ENCODE measurements at regions not wholly inside any gene's neighbourhood (a gene's known extent, or its start where the extent isn't known, plus 50 kb on each side); places are given as distances from the start of the nearest gene placed in this dataset.
"Not testable (repeated sequence)": the region's sequence is repeated elsewhere in the genome, so short reads cannot be mapped to it uniquely, and the experiment has no call there.

DNA sequence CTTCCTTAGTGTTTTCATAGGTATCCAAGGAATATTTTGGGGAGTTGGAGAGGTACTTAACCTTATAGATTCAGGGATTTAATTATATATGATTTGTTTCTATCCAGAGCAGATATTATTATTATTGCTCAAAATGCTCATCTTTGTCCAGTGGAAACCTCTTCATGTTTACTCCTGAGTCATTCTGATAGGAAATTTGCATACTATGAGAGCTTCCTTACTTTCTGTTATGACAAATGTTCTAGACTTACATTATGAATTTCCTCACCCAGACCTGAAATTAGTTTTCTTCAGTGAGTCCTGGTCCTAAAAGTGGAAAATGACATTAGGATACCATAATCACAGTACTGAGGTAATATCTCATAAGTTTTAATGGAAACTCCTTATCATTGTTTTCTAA lies 57.5 kb upstream of the PLPPR5 start:
- no peak for DNase-seq (ENCODE audit: low spot score)

- DNase-seq (ENCODE audit: low spot score) = no peak
Measured at GRCh38 chr1:99069146-99069545, 64.5 kb upstream of the PLPPR5 start.

- not testable (repeated sequence) for DNase-seq (ENCODE audit: low spot score)
Measured at GRCh38 chr1:99078529-99078928, 73.9 kb upstream of the PLPPR5 start.

DNA sequence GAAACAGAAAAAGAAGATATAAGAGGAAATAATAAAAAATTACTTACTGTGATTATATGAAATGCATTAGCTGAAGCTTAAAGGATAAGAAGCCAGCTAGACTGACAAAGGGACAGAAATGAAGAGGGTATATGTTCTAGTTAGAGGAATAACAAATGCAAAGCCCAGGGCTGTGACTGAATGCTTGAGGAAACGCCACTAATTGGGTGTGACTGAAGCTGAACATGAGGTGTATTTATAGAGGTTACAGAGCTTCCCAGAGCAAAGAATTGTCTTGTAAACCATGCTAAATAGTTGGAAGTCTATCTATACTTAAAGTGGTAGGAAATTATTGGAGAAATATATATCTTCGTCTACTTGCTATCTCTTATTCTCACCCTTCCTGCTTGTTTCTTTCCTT lies 77.7 kb upstream of the PLPPR5 start:
- no peak for DNase-seq (ENCODE audit: low spot score)

- DNase-seq (ENCODE audit: low spot score) = no peak
Measured at GRCh38 chr1:99083338-99083737, 78.7 kb upstream of the PLPPR5 start.

DNA sequence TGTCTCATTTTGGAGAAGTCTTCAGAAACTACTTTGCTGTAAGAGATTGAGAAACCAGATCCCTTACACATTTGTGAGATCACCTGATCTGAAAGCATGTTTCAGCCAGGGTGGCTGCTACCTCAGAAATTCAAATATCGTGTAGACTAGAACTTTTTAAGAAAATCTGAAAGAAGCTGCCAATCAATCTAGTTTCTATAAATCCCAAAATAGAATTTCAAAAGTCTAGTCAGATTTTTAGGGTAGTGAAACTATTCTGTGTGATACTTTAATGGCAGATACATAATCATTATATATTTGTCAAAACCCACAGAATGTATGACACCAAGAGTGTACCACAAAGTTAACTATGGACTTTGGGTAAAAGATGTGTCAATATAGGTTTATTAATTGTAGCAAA lies 79.9 kb upstream of the PLPPR5 start:
- no peak for DNase-seq (ENCODE audit: low spot score)

GRCh38 chr1:99086057-99086456 lies 81.4 kb upstream of the PLPPR5 start:
- no peak for DNase-seq (ENCODE audit: low spot score)

DNA sequence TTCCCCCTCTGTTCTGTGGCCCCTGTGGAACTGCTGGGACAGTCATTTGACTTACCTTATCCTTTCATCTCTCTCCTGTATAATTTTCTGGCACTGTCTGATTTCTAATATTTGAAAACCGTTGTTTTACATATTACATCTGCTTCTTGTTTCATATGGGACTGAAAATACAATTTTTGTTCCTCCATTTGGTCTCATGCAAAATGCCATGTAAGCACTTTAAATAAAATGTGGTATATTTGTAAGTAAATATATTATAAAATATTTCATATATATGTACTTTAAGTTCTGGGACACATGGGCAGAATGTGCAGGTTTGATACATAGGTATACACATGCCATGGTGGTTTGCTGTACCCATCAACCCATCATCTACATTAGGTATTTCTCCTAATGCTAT lies 93.9 kb upstream of the PLPPR5 start:
- DNase-seq (ENCODE audit: low spot score) = no peak

DNA sequence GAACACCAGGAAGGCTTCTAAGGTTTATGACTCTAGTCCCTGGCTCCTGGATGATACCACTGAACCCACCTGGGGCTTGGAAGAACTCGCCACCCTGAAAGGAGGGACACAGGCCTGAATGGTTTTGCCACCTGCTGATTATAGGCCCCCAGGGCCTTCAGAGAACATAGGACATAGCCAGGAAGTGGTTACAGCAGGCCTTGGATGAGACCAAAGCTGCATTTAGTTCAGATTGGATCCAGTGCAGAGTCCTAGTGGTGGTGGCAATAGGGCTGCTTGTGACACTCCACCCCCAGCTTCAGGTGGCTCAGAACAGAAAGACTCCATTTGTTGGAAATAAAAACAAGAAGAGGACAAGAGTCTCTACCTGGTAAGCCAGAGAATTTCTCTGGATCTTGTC lies 101.6 kb upstream of the PLPPR5 start:
- no peak for DNase-seq (ENCODE audit: low spot score)

GRCh38 chr1:99107680-99108079 lies 103.0 kb upstream of the PLPPR5 start:
- DNase-seq (ENCODE audit: low spot score) = no peak

DNA sequence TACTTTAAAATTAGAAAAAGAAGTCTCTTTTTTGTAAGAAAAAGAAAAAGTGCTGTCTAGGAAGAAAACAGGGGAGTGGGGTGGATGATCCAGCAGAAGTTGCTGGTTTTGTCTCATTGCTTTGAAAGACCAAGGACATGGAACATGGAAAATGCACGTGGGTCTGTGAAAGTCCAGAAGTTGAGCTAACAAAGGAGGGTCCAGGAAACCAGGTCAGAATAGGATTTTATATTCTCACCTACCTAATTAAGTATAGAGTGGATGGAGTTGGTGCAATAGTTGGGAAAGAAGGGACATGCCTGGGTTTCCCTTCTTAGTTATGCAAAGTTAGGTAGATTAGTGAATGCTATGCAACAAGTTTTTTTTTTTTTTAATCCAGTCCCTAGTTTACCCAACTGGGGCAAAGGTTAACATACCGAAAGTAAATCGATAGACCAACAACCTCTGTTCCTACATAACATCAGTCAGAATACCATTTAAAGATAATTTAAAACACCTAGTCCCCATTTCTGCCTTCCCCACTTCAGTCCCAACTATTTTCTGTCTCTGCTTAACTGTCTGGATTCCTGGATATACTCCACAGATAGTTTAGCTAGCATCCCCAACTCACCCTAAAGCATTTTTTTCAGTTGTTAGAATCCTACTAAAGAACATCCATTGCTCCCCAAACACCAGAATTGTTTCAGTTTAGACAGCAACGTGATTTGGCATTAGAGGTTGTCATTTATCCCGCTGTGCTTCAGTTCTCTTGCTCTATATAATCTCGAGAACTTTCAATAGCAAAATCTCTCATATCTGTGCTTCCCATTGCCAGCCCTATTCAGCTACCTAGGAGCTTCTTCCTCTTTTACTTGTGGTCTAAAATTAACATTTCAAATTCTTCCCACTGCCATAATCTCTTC lies 105.7 kb upstream of the PLPPR5 start:
- DNase-seq (ENCODE audit: low spot score) = no peak

GRCh38 chr1:99115231-99115630 lies 110.6 kb upstream of the PLPPR5 start:
- DNase-seq (ENCODE audit: low spot score) = no peak

- DNase-seq (ENCODE audit: low spot score) = no peak
Measured at GRCh38 chr1:99119188-99119587, 114.5 kb upstream of the PLPPR5 start.

DNA sequence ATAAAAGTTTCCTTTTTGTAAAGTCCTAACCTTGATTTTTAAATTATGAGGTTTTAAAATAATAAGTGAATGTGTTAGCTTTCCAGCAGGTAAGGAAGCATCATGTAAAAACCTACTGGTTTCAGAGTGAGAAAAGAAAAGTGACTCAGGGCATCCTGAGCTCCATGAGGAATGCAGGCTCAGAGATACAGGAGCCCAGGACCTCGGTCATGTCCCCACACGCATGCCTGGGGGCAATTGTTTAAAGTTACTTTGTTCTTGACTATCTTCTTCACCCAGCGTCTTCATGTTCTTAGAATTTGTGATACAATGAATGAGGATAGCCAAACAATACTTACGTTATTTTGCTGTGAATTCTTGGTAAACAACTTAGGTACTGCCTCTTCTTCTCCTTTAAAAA lies 117.4 kb upstream of the PLPPR5 start:
- no peak for DNase-seq (ENCODE audit: low spot score)

DNA sequence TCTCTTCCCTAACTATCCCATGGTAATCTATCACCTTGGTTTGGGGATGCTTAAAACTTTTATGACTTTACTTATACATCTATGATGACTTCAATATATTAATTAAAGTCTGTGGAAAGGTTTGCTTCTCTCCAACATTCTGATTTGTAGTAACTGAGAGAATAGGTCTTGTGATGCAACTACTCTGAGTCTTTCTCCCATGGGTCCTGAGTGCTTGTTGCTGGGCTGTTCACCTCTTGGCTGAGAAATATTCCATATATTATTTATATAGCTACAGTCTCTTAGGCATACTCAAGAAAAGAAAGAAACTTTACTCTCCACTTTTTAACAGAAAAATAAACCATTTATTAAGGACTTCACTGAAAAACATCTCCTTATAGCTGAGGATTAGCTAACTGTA lies 119.3 kb upstream of the PLPPR5 start:
- DNase-seq (ENCODE audit: low spot score) = no peak

GRCh38 chr1:99131546-99131945 lies 126.9 kb upstream of the PLPPR5 start:
- no peak for DNase-seq (ENCODE audit: low spot score)

DNA sequence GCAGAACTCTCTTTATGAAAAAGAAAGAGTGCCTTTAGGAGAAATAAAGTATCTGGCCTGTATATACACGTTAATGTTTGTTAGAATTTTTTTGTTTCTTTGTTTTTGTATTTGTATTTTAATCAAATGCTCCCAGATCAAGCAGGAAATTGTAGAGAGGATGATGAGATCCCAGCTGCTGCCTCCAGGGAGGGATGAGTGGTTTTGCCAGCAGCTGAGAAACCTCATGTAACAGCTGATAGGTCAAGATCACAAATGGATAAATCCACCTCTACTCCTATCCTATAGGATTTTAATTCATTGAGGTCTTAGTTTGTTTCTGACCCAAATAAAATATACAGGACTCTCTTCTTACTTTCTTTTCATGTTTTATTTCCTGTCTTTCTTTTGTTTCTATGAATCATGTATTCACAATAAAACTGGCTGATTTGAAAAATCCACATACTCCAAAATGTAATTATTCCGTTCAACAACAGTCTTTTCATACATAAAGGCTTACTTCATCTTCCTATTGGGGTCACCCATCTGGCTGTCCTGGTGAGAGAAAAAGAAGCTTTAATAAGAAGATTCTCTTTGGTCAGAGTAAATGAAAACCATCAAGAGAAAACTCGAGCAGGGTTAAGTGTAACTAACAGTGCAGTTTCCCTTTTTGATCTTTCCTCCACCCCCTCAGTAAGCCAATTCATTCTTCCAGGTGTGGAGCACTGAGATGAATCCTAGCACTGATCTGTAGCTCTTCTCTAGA lies 129.3 kb upstream of the PLPPR5 start:
- no peak for DNase-seq (ENCODE audit: low spot score)

- DNase-seq (ENCODE audit: low spot score) = no peak
Measured at GRCh38 chr1:99137554-99138206, 126.6 kb upstream of the PLPPR4 start.

- DNase-seq (ENCODE audit: low spot score) = no peak
Measured at GRCh38 chr1:99139876-99140275, 124.4 kb upstream of the PLPPR4 start.

GRCh38 chr1:99146129-99146848 lies 118.0 kb upstream of the PLPPR4 start:
- DNase-seq (ENCODE audit: low spot score) = peak; percentile 2

DNA sequence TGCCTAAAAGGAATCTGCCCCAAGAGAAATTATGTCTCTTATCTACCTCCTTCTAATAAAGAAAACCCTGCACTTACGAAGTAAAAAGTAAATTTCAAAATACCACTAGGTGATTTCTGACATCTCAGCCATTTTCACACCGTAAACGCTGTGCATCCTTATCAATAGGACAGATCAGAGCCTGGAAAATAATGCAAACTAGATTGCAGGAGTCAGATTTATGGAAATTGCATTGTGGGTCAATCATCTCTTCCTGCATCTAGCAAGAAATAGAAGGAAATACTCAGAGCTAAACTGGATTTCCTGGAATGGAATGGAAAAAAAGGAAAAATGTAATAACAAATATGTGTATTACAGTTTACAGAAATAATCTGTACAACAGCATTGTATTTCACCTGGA lies 114.3 kb upstream of the PLPPR4 start:
- DNase-seq (ENCODE audit: low spot score) = no peak

DNA sequence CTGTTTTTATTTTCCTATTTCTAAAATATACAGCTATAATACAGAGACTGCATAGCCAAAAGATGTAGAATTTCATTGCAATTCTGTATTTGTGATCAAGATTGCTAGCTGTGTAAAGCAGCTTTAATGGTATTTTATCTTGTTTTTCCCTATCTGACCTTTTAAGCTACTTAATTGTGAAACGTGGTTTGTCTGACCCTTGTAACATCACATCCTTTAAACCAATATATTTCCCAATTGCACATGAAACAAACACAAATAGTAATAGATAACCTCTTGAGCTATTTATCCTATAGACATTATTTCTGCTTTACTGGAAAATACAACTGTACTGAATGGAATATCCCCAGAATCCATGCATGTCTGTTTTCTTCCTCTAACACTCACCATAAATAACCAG lies 112.2 kb upstream of the PLPPR4 start:
- no peak for DNase-seq (ENCODE audit: low spot score)
